Stimulated activated naive CD8-positive, alpha-beta T cell treated with anti-CD3 and anti-CD28 coated beads, Interleukin-15, amount 100 ng/mL, for 72 hours (primary cell): ENCODE measurements at regions not wholly inside any gene's neighbourhood (a gene's known extent, or its start where the extent isn't known, plus 50 kb on each side); places are given as distances from the start of the nearest gene placed in this dataset.

Experiments used
- ATAC-seq: fragments of 150-1000 bp; cut with Tn5 transposase; 2 replicates; pipeline ENCODE4 v1.10.0; 2021; ENCODE audit warnings: mild to moderate bottlenecking, moderate library complexity
- DNase-seq, 2 donors: peaks; one replicate each; pipeline ENCODE4 v3.0.0; 2021 to 2022
- H3K27ac Mint-ChIP-seq, 2 donors: one replicate each; pipeline ENCODE4 v1.8.0; 2022; ENCODE audit warnings: mild to moderate bottlenecking in 2 of 2, mixed read lengths in 2 of 2, moderate library complexity in 2 of 2
- H3K27me3 Mint-ChIP-seq: one replicate; pipeline ENCODE4 v1.8.0; 2022; ENCODE audit warnings: mixed read lengths
- H3K4me1 Mint-ChIP-seq: one replicate; pipeline ENCODE4 v1.8.0; 2022; ENCODE audit warnings: mild to moderate bottlenecking, mixed read lengths
- H3K4me3 Mint-ChIP-seq, 2 donors: one replicate each; pipeline ENCODE4 v1.8.0; 2022; ENCODE audit warnings: mild to moderate bottlenecking in 2 of 2, mixed read lengths in 2 of 2, moderate library complexity in 1 of 2
- H3K9me3 Mint-ChIP-seq, 2 donors: one replicate each; pipeline ENCODE4 v1.8.0; 2022; ENCODE audit warnings: mixed read lengths in 2 of 2

- H3K27me3 Mint-ChIP-seq, result peaks cover 59% of the 10 kb centered on the region
These were observed 69.2 kb upstream of the ADRA2C start for GRCh38 chr4:3697033-3697432.

GRCh38 chr4:3690551-3691152 lies 75.5 kb upstream of the ADRA2C start:
- Mint-ChIP-seq H3K4me3 (no peak overlapping the region), H3K27ac (peak overlapping the region in 1 of 2 donors; percentile 77), H3K4me1 (no peaks in the 10 kb centered on the region), H3K27me3 (peaks cover 21% of the 10 kb centered on the region), H3K9me3 (no peaks in the 10 kb centered on the region)
- ATAC-seq (no peak), DNase-seq (no peak)

More at GRCh38 chr4:3697033-3697432, 69.2 kb upstream of the ADRA2C start:
- Mint-ChIP-seq H3K4me3 (no peak overlapping the region), H3K9me3 (peaks cover 6 to 18% of the 10 kb centered on the region in 2 donors), H3K4me1 (no peaks in the 10 kb centered on the region), H3K27ac (no peak overlapping the region)
- DNase-seq (no peak), ATAC-seq (no peak)

DNA sequence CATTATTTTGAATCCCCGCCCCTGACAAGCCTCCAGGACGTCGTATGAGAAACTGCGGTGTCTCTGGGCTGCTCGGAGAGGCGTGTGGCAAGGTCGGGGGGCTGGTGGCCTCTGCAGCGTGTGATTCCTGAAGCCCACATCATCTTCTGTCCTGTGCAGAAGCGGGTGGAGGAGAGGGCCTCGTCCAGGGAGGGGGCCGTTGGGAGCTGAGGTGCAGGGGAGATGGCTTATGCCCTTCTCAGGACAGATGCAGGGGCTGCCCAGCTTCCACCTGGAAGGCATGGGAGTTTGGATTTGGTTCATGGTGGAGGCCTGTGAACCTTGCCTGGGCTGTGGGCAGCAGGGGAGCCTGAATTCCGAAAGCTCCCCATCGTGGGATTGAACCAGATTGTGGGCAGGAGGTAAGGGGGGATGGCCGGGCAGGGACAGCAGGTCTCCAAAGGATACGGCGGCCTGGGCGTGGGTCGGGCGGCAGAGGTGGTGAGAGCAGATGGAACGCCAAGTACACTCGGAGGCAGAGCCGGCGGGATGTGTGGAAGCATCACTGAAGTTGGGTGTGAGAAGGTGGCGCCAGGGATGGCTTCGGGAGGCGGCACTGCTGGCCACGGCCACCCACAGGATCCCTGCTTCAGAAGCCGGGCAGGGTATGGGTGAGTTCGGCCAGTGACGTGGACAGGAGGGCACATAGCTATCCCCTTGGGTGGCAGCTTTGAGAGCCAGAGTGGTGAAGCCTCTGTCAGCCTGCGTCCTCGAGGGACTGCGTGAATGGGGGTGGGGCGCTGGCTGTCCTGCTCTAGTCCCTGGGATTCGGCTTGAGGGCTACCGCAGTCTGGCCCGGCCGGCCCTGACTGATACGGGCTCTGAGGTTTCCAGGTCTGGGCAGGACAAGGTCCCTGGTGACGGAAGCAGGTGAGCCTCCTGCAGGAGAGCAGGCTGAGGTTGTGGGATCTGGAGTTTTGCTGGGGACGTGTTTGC lies 76.3 kb upstream of the ADRA2C start:
- peaks cover 17% of the 10 kb centered on the region for H3K27me3 Mint-ChIP-seq
- ATAC-seq (no peak), DNase-seq (no peak)
- no peaks in the 10 kb centered on the region for H3K4me1 Mint-ChIP-seq
- H3K27ac Mint-ChIP-seq, result no peak overlapping the region
- H3K9me3 Mint-ChIP-seq, result no peaks in the 10 kb centered on the region
- H3K4me3 Mint-ChIP-seq, result no peak overlapping the region

DNA sequence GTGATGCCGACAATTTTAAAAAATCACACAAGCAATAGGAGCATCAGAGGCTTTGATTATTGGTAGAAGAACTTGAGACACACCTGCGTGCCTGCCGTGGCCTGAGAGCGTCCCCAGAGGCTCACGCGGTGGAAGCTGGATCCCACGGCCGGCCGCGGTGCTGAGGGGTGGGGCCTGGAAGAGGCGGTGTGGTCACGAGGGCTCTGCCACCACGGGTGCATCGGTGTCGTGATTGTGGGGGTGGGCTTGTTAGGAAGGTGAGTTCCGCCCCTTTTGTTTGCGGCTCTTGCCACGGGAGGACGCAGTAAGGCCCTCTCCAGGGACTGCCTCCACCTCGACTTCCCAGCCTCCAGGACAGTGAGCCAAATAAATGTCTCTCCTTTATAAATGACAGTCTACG lies 77.2 kb upstream of the ADRA2C start:
- ATAC-seq, result no peak
- no peaks in the 10 kb centered on the region for H3K4me1 Mint-ChIP-seq
- peaks cover 9% of the 10 kb centered on the region for H3K27me3 Mint-ChIP-seq
- DNase-seq, result no peak
- no peaks in the 10 kb centered on the region for H3K9me3 Mint-ChIP-seq
- H3K27ac Mint-ChIP-seq, result no peak overlapping the region
- no peak overlapping the region for H3K4me3 Mint-ChIP-seq

- no peak for DNase-seq
- Mint-ChIP-seq H3K27ac (no peak overlapping the region), H3K4me3 (no peak overlapping the region), H3K4me1 (no peaks in the 10 kb centered on the region), H3K9me3 (no peaks in the 10 kb centered on the region), H3K27me3 (peaks cover 2% of the 10 kb centered on the region)
- ATAC-seq, result no peak
These were observed 77.9 kb upstream of the ADRA2C start for GRCh38 chr4:3688018-3688998.

GRCh38 chr4:3687538-3687937 lies 78.6 kb upstream of the ADRA2C start:
- Mint-ChIP-seq H3K9me3 (no peaks in the 10 kb centered on the region), H3K27me3 (no peaks in the 10 kb centered on the region), H3K27ac (peak overlapping the region in 1 of 2 donors; percentile 88), H3K4me1 (no peaks in the 10 kb centered on the region), H3K4me3 (no peak overlapping the region)
- DNase-seq (no peak), ATAC-seq (no peak)

DNA sequence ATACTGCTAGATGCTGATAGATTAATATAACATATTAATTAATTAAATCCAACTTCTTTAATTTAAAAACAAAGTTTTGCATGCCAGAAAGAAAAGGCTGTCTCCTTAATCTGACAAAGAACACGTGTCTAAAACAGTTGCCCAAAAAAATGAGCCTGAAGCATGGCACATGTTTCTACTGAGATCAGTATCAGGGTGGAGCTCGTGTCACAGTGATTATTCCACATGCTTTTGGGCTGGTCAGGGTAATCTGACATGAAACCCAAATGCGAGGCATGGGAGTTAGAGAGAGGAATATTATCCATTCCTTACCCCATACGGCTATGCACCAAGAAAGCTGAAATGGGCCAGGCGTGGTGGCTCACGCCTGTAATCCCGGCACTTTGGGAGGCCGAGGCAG lies 79.4 kb upstream of the ADRA2C start:
- H3K9me3 Mint-ChIP-seq, result no peaks in the 10 kb centered on the region
- no peaks in the 10 kb centered on the region for H3K4me1 Mint-ChIP-seq

GRCh38 chr4:3685081-3685645 lies 81.0 kb upstream of the ADRA2C start:
- Mint-ChIP-seq H3K4me1 (no peaks in the 10 kb centered on the region), H3K27me3 (no peaks in the 10 kb centered on the region), H3K9me3 (no peaks in the 10 kb centered on the region), H3K4me3 (no peak overlapping the region), H3K27ac (no peak overlapping the region)
- no peak for DNase-seq
- ATAC-seq, result no peak

More for the DNA sequence above, 79.4 kb upstream of the ADRA2C start:
- DNase-seq (no peak), ATAC-seq (no peak)
- H3K4me3 Mint-ChIP-seq, result no peak overlapping the region
- H3K27me3 Mint-ChIP-seq, result no peaks in the 10 kb centered on the region
- no peak overlapping the region for H3K27ac Mint-ChIP-seq

DNA sequence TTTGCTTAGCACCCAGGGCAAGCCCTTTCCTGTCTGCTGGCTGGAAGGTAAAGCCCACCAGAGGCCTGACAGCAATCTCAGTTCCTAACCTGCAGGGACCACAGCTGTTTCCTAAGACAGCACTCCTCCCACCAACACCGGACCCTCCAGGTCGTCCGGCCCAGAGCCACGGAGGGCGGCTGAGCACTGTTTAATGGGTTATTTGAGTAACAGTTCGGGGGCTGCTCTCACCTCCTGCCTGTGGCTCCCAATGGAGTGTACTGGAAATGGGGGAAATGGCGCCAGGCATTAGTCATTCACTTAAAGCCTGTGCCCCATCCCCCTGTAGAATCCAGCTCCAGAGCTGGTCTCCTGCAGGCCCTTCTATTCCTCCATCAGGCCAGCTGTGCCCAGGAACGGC lies 81.6 kb upstream of the ADRA2C start:
- ATAC-seq (no peak), DNase-seq (no peak)
- no peaks in the 10 kb centered on the region for H3K4me1 Mint-ChIP-seq
- H3K27me3 Mint-ChIP-seq, result no peaks in the 10 kb centered on the region
- H3K4me3 Mint-ChIP-seq, result no peak overlapping the region
- H3K27ac Mint-ChIP-seq, result no peak overlapping the region
- H3K9me3 Mint-ChIP-seq, result no peaks in the 10 kb centered on the region

GRCh38 chr4:3683744-3684421 lies 82.3 kb upstream of the ADRA2C start:
- Mint-ChIP-seq H3K9me3 (no peaks in the 10 kb centered on the region), H3K4me1 (no peaks in the 10 kb centered on the region), H3K27ac (no peak overlapping the region), H3K4me3 (no peak overlapping the region), H3K27me3 (no peaks in the 10 kb centered on the region)
- DNase-seq (no peak), ATAC-seq (no peak)

DNA sequence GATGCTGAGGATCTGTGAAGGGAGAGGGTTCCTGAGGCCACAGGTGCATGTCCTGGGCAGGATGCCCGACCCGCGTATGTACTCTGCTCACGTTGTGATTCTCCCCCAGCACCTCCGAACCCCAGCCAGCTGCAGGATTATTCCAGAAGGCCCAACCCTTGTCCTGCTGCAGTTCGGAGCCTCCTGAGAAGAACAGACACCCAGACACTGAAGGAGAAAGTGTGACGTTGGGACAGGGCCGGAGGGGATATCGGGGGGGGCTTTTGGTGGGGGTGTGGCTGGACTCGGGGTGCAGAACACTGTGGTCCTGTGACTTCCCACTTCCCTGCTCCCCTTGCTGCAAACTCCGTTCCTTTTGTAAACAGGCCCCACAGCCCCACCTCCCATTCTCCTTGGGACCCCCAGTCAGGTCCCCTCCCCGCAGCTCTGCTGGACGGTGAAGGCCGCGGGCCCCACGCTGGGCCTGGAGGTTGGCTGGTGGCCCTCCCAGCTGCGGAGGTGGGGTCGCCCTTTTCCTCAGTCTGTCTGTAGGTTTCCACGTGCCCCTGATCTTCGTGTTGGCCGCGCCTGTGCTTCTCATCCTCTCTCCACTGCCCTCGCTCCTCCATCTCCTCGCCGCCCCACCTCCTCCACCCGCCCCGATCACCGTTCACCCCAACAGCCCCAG lies 83.0 kb upstream of the ADRA2C start:
- Mint-ChIP-seq H3K4me3 (no peak overlapping the region), H3K27ac (no peak overlapping the region), H3K4me1 (no peaks in the 10 kb centered on the region), H3K27me3 (no peaks in the 10 kb centered on the region), H3K9me3 (no peaks in the 10 kb centered on the region)
- DNase-seq (no peak), ATAC-seq (no peak)

- Mint-ChIP-seq H3K4me1 (no peaks in the 10 kb centered on the region), H3K27ac (no peak overlapping the region)
These were observed 83.7 kb upstream of the ADRA2C start for GRCh38 chr4:3682236-3683076.

DNA sequence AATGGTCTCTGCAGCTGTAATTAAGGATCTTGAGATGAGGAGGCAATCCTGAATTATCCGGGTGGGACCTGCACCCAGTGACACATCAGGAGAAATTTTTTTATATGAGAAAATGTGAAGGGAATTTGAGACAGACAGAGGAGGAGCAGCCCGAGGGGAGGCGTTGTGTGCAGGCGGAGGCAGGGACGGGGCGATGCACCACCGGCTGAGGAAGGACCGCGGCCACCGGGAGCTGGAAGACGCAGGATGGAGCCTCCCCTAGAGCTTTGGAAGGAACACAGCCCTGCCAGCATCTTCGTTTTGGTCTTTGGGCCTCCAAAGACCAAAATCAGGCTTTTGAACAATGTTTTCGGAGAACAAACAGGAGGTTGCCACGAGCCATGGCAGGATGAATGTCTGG lies 85.0 kb upstream of the ADRA2C start:
- no peak overlapping the region for H3K4me3 Mint-ChIP-seq
- DNase-seq, result no peak
- no peak for ATAC-seq
- H3K27ac Mint-ChIP-seq, result peak overlapping the region in 1 of 2 donors; percentile 27
- H3K9me3 Mint-ChIP-seq, result no peaks in the 10 kb centered on the region
- peaks cover 7% of the 10 kb centered on the region for H3K27me3 Mint-ChIP-seq
- H3K4me1 Mint-ChIP-seq, result no peaks in the 10 kb centered on the region

More at GRCh38 chr4:3682236-3683076, 83.7 kb upstream of the ADRA2C start:
- H3K9me3 Mint-ChIP-seq, result no peaks in the 10 kb centered on the region
- DNase-seq, result no peak
- no peak for ATAC-seq
- H3K4me3 Mint-ChIP-seq, result no peak overlapping the region
- no peaks in the 10 kb centered on the region for H3K27me3 Mint-ChIP-seq
